ENCODE measurements at regions not wholly inside any gene's neighbourhood (a gene's known extent, or its start where the extent isn't known, plus 50 kb on each side); places are given as distances from the start of the nearest gene placed in this dataset.
"Not testable (repeated sequence)": the region's sequence is repeated elsewhere in the genome, so short reads cannot be mapped to it uniquely, and the experiment has no call there.

DNA sequence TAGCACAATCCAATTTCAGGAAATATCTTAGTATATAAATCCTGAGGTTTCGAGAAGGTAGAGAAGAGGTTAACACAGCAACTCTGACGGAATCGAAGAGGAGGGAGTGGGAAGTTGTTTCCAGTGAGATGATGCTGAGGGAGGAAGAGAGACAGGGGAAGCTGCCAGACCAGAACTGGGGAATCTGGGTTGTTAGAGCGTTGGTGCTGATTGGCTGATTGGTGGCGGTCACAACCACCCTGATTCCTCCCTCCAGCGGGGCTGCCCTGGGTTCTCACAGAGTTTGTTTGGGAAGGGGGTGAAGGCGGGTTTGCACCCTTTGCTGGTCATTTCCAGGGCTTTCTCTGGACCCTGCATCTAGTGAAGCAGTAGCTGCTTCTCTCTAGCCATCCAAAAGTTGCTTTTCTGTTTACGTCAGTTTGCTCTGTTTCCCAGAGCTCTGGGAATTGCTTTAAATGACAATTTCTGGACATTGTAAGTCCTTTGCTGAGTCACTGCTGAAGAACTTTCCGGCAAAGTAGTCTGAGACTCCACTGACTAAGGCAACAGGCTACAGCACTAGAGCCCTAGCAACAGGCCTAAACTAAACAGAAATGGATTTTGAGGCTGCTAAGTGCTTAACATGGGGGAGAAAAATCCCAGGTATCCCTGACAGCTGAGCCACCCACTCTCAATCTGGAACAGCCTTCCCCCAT lies 90.1 kb downstream of the TENT5C start:
- no peak overlapping the region for H3K4me3 ChIP-seq (ENCODE audit: low read length)
- H3K27me3 ChIP-seq (ENCODE audit: insufficient read depth, low read length), result peaks cover 2% of the 10 kb centered on the region
- H3K9me3 ChIP-seq (ENCODE audit: low read depth, low read length), result no peaks in the 10 kb centered on the region
- no peaks in the 10 kb centered on the region for H3K4me1 ChIP-seq (ENCODE audit: insufficient read depth, low read length)

DNA sequence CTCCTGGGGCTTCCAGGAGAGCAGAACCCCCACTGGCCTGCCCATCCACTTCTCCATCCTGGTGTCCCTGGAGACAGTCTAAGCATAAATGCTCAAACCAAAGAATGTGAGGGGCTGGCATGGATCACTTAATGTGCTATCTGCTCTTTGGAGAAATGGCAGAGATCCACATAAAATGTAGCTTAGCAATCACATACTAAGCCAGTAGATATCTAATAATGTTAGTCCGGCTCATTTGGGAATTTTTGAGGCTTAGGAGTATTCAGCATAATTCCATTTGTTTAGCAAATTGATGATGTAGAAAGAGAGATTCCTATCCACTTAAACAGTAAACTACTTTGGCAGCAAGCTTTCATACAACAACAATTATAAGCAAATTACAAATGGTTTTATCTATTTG lies 90.7 kb downstream of the TENT5C start:
- Histone ChIP-seq H3K9me3 (ENCODE audit: low read depth, low read length) (no peaks in the 10 kb centered on the region), H3K27me3 (ENCODE audit: insufficient read depth, low read length) (peaks cover 3% of the 10 kb centered on the region), H3K4me1 (ENCODE audit: insufficient read depth, low read length) (no peaks in the 10 kb centered on the region), H3K4me3 (ENCODE audit: low read length) (no peak overlapping the region)

DNA sequence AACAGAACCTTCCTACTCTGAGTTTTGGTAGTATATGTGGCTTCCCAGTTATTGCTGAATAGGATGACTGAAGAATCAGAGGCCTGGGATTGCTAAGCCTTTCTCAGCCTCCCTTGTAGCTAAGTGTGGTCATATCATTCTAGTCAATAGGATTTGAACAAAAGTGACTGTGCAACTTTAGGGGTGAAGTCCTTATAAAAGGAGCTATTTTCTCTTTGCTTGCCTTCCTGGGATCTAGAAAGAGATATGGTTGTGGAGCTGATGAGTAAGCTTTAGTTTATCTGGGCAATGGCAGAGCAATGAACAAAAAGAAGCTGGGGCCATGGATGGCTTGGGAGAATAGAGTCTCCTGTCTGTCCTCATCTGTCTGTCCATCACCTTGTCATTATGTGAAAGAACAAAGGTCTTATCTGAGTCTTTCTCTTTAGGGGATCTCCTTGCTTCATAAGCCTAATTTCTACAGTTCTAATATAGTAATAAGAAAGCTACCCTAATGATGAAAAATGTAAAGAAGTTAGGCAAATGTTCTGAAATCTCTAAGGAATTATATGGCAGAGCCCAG lies 91.5 kb downstream of the TENT5C start:
- Histone ChIP-seq H3K4me1 (ENCODE audit: insufficient read depth, low read length) (no peaks in the 10 kb centered on the region), H3K27me3 (ENCODE audit: insufficient read depth, low read length) (peaks cover 4% of the 10 kb centered on the region), H3K4me3 (ENCODE audit: low read length) (no peak overlapping the region), H3K9me3 (ENCODE audit: low read depth, low read length) (no peaks in the 10 kb centered on the region)

DNA sequence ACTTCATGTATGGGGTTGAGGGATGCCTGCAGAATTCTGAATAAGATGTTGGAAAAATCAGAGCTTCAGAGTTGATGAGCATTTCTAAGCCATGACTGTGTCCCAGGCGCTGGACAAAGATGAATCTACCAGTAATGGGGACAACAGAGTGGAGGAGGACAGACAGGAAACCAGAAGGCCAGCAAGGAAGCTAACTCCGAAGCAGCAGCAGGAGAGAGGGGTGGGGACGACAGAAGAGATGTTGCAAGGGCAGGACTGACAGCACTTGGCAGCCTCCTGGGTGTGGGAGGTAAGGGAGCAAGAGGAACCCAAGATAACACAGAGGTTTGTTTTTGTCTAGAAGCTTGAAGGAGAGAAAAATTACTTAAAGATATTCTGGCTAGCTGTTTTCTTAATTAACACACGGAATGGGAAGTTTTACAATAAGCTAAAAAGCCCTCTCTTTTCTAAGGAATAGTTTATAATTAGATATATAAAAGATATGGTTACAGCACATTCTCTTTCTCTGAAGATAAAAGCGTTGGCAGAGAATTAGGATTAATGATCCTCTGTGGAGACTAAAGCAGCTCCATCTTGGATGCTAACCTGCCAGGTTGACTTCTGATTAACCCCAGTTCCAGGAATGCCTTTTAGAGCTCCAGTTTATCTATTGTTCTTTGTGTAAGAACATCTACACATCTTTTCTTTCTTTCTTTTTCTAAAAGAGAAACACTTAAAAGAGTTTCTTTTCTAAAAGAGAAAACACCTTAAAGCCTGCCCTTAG lies 92.7 kb downstream of the TENT5C start:
- H3K4me3 ChIP-seq (ENCODE audit: low read length), result no peak overlapping the region
- H3K9me3 ChIP-seq (ENCODE audit: low read depth, low read length), result no peaks in the 10 kb centered on the region
- peaks cover 5% of the 10 kb centered on the region for H3K27me3 ChIP-seq (ENCODE audit: insufficient read depth, low read length)
- no peaks in the 10 kb centered on the region for H3K4me1 ChIP-seq (ENCODE audit: insufficient read depth, low read length)

DNA sequence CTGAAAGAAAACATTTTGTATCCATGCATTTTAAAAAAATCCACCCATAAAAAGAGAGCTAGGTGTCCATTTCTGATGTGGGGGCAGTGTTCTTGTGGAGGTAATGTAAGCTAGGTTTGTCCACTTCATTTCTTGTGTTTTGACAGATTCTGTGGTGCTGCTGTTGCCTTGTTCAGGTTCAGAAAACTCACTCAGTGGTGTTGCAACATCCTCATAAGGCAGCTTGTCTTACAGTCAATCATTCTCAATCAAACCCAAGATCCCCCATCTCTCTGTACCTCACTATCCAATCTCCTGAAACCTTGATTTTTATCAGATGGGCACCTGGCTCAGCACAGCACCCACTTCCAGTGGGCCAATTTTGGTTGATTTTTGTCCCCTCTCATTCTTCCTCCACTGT lies 94.1 kb downstream of the TENT5C start:
- no peak overlapping the region for H3K4me3 ChIP-seq (ENCODE audit: low read length)

DNA sequence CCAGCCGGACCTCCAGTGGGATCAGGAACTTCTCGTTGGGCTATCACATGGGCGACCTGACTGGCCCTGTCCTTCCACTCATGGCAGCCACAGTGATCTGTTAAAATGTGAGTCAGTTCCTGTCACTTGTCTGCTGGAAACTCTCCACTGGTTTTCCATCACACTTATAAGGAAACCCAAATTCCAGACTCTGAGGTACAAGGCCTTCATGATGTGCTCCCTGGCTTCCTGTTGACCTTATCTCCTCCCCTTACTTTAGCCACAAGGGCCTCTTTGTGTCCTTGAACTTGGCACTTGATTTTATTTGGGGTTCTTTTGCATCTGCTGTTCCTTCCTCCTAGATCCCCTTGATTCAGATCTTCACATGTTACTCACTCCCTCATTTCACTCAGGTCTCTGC lies 96.8 kb downstream of the TENT5C start:
- no peak overlapping the region for H3K4me3 ChIP-seq (ENCODE audit: low read length)
- H3K4me1 ChIP-seq (ENCODE audit: insufficient read depth, low read length), result no peaks in the 10 kb centered on the region
- H3K27me3 ChIP-seq (ENCODE audit: insufficient read depth, low read length), result peaks cover 5% of the 10 kb centered on the region
- H3K9me3 ChIP-seq (ENCODE audit: low read depth, low read length), result no peaks in the 10 kb centered on the region

More for the DNA sequence above, 94.1 kb downstream of the TENT5C start:
- Histone ChIP-seq H3K4me1 (ENCODE audit: insufficient read depth, low read length) (no peaks in the 10 kb centered on the region), H3K9me3 (ENCODE audit: low read depth, low read length) (no peaks in the 10 kb centered on the region), H3K27me3 (ENCODE audit: insufficient read depth, low read length) (peaks cover 5% of the 10 kb centered on the region)

DNA sequence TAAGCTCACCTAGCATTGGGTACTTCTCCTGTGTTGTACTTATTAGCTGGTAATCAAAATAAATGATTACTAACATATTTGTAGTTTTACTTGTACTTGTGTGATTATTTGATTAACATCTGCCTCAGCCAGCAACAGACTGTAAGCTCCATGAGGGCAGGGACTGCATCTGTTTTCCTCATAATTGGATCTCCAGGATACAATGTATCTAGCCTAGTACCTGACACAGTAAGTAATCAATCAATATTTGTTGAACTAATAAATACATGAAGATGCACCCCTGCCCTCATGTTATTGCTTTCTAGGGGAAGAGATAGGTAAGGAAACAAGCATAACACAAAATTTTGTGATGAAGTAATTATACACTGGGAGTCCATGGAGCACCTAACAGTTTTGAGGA lies 101.5 kb downstream of the TENT5C start:
- Histone ChIP-seq H3K4me3 (ENCODE audit: low read length) (no peak overlapping the region), H3K9me3 (ENCODE audit: low read depth, low read length) (no peaks in the 10 kb centered on the region), H3K27me3 (ENCODE audit: insufficient read depth, low read length) (peaks cover 3% of the 10 kb centered on the region), H3K4me1 (ENCODE audit: insufficient read depth, low read length) (no peaks in the 10 kb centered on the region)

DNA sequence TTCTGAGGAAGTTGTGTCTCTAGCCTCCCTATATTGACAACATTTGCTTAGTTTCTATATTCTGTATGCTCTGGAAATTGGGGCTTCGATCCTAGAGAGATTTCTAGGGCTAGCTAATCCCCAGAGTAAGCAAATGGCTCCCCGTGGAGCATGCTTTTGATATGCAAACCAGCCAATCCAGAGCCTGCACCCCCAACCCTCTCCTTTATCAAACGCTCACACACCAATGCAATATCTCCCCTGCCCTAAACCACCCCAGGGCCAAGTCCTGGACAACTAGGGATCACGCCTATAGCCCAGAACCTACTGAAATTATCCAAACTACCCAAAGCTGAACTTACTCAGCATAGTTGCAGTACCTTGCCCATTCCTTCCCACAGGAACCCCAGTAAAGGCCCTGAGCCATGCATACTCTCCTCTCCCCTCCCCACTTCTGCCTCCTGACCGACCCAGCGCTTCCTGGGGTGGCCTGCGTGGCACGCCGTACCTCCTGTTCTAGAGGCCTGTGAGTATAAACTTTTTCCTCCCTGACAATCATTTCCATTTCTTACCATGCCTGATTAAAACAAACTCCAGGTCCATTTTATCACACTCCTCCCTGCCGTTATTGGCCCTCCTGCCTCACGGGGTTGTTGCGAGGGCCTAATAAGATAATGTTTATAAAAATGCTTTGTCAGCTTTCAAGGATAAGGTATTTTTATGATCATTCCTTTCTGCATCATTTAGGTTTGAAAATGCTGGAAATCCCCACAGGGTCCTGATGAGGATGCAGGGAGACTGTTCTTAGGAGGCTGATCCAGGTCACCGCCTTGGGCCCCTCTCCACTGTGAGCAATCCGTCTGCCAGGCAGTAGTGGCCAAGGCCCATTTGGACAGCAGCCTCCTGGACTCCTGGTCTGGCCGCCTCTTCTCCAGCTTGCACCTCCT lies 102.7 kb downstream of the TENT5C start:
- Histone ChIP-seq H3K4me3 (ENCODE audit: low read length) (no peak overlapping the region), H3K4me1 (ENCODE audit: insufficient read depth, low read length) (no peaks in the 10 kb centered on the region), H3K27me3 (ENCODE audit: insufficient read depth, low read length) (peaks cover 3% of the 10 kb centered on the region), H3K9me3 (ENCODE audit: low read depth, low read length) (no peaks in the 10 kb centered on the region)

DNA sequence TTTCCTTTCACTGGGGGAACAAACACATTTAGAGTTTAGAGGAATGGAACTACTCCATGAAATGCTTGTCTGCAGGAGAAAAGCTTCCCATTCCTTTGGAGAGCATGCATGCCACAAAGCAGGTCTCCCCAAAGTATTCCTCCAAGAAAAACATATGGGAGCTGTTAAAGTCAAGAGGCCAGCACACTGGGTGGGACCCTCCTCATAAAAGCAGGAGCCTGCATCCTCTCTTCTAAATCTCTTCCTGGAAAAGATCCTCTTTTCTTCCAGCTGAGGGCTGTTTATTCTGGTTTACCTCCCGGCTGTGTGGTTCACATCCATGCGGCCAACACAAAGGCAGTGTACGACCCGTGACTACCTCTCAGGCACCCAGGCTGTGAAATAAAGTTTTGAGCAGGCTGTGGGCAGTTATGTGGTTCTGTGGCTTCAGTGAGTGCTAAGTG lies 103.4 kb downstream of the TENT5C start:
- Histone ChIP-seq H3K9me3 (ENCODE audit: low read depth, low read length) (no peaks in the 10 kb centered on the region), H3K4me3 (ENCODE audit: low read length) (no peak overlapping the region), H3K27me3 (ENCODE audit: insufficient read depth, low read length) (peaks cover 3% of the 10 kb centered on the region), H3K4me1 (ENCODE audit: insufficient read depth, low read length) (no peaks in the 10 kb centered on the region)

DNA sequence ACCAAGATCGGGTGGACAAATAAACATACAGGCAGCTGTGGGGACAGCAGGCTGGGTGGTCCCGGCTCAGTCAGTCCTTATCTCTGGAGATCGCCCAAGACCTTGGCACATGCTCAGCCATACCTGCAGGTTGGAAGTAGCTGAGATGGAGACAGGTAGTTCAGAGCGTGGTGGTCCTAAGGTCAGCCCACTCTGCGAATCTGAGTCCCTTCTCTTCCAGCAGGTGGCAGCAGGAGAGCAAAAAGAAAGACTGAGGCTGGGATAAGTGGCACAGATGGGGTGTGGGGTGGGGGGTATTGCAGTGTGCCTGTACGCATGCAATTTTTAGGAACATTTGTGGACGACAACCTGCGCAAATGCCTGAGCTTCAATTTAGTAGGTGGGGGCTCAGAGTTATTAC lies 104.9 kb downstream of the TENT5C start:
- H3K9me3 ChIP-seq (ENCODE audit: low read depth, low read length), result no peaks in the 10 kb centered on the region
- H3K27me3 ChIP-seq (ENCODE audit: insufficient read depth, low read length), result peaks cover 3% of the 10 kb centered on the region
- no peaks in the 10 kb centered on the region for H3K4me1 ChIP-seq (ENCODE audit: insufficient read depth, low read length)
- no peak overlapping the region for H3K4me3 ChIP-seq (ENCODE audit: low read length)

DNA sequence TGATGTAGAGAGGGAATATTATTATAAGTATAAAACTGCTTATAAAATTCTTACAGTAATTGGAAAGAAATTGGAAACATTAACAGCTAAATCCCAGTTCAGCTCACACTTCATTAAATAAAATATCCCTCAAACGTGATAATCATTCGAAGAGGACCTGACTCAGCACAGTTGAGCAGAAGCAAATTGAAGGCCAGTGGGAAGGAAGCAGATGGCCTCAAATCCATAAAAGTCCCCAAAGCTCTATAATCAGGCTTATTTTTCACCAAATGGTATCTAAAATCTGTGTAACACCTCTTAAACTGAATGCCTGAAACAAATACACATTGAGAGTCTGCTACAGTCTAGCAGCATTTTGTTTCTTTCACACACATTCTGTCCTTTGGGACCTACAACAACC lies 106.8 kb downstream of the TENT5C start:
- Histone ChIP-seq H3K9me3 (ENCODE audit: low read depth, low read length) (no peaks in the 10 kb centered on the region), H3K27me3 (ENCODE audit: insufficient read depth, low read length) (peaks cover 3% of the 10 kb centered on the region), H3K4me1 (ENCODE audit: insufficient read depth, low read length) (no peaks in the 10 kb centered on the region), H3K4me3 (ENCODE audit: low read length) (no peak overlapping the region)

DNA sequence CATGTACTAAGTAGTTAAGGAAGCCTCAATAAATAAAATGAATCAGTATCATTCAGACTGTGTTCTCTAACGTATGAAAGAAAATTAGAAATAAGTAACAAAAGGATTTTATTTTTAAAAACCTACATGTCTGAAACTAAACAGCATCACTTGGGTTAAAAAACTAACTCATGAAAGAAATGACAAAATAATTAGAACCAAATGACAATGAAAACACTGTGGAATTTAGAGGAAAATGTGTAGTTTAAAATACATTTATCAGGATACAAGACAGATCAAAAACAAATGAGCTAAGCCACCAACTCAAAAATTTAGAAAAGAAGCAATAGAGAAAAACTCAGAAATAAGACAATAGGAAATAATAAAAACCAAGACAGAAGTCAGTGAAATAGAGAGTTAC lies 108.7 kb downstream of the TENT5C start:
- H3K9me3 ChIP-seq (ENCODE audit: low read depth, low read length), result no peaks in the 10 kb centered on the region
- no peaks in the 10 kb centered on the region for H3K4me1 ChIP-seq (ENCODE audit: insufficient read depth, low read length)
- H3K27me3 ChIP-seq (ENCODE audit: insufficient read depth, low read length), result no peaks in the 10 kb centered on the region
- H3K4me3 ChIP-seq (ENCODE audit: low read length), result no peak overlapping the region

DNA sequence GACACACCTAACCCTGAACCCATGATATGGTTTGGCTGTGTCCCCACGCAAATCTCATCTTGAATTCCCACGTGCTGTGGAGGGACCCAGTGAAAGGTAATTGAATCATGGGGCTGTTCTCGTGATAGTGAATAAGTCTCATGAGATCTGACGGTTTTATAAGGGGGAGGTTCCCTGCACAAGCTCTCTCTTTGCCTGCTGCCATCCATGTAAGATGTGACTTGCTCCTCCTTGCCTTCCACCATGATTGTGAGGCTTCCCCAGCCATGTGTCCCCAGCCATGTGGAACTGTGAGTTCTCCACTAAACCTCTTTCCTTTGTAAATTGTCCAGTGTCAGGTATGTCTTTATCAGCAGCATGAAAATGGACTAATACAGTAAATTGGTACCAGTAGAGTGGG lies 110.2 kb downstream of the TENT5C start:
- not testable (repeated sequence) for H3K4me1 ChIP-seq (ENCODE audit: insufficient read depth, low read length); H3K9me3 ChIP-seq (ENCODE audit: low read depth, low read length); H3K27me3 ChIP-seq (ENCODE audit: insufficient read depth, low read length); H3K4me3 ChIP-seq (ENCODE audit: low read length)

DNA sequence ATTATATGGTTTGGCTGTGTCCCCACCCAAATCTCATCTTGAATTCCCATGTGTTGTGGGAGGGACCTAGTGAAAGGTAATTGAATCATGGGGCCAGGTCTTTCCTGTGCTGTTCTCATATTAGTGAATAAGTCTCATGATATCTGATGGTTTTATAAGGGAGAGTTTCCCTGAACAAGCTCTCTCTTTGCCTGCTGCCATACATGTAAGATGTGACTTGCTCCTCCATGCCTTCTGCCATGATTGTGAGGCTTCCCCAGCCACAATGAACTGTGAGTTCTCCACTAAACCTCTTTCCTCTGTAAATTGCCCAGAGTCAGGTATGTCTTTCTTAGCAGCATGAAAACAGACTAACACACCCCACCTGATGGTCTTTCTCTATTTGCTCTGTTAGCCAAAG lies 112.1 kb downstream of the TENT5C start:
- H3K4me1 ChIP-seq (ENCODE audit: insufficient read depth, low read length); H3K4me3 ChIP-seq (ENCODE audit: low read length); H3K27me3 ChIP-seq (ENCODE audit: insufficient read depth, low read length); H3K9me3 ChIP-seq (ENCODE audit: low read depth, low read length): not testable (repeated sequence)

DNA sequence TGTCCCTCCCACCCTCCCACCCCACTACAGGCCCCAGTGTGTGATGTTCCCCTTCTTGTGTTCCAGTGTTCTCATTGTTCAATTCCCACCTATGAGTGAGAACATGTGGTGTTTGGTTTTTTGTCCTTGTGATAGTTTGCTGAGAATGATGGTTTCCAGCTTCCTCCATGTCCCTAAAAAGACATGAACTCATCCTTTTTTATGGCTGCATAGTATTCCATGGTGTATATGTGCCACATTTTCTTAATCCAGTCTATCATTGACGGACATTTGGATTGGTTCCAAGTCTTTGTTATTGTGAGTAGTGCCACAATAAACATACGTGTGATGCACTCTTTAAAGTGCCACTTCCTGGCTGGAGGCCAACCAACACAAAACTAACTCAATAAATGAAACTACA lies 112.7 kb downstream of the TENT5C start:
- not testable (repeated sequence) for H3K4me1 ChIP-seq (ENCODE audit: insufficient read depth, low read length); H3K27me3 ChIP-seq (ENCODE audit: insufficient read depth, low read length); H3K4me3 ChIP-seq (ENCODE audit: low read length); H3K9me3 ChIP-seq (ENCODE audit: low read depth, low read length)

Data from mononuclear cell (primary cell).